Body of pancreas (tissue), 4 donors: ENCODE measurements at regions not wholly inside any gene's neighbourhood (a gene's known extent, or its start where the extent isn't known, plus 50 kb on each side); places are given as distances from the start of the nearest gene placed in this dataset.

Experiments
- ATAC-seq: fragments of 150-250 bp; one replicate; pipeline ENCODE4 v1.9.1; 2016
- DNase-seq, 4 donors: peaks; one replicate each; pipeline ENCODE4 v3.0.0-alpha.2; 2019
- H3K27ac ChIP-seq, 4 donors: fragments of 200-600 bp; sonication (generic); 1 replicate in 3 of 4; 2 replicates in 1 of 4; pipeline versions ENCODE4 v1.5.1 to v1.6.1; 2016 to 2019; ENCODE audit warnings: mild to moderate bottlenecking in 1 of 4, mixed read lengths in 1 of 4, moderate library complexity in 1 of 4
- H3K27me3 ChIP-seq, 2 donors: fragments of 200-600 bp; sonication (generic); one replicate each; pipeline ENCODE4 v1.6.0; 2016; ENCODE audit warnings: mild to moderate bottlenecking in 1 of 2
- H3K36me3 ChIP-seq, 2 donors: fragments of 200-600 bp; sonication (generic); replicated peaks in 1 of 2; 2 replicates each; pipeline ENCODE4 v1.5.1; 2016; ENCODE audit warnings: low read depth in 2 of 2; ENCODE audit not compliant: insufficient read depth in 1 of 2
- H3K4me1 ChIP-seq: fragments of 200-600 bp; sonication (generic); one replicate; pipeline ENCODE4 v1.6.0; 2016
- H3K4me3 ChIP-seq, 2 donors: fragments of 200-600 bp; sonication (generic); 1 replicate in 1 of 2; 2 replicates in 1 of 2; pipeline ENCODE4 v1.5.1; 2016 to 2019
- H3K9me3 ChIP-seq, 3 donors: fragments of 200-600 bp; sonication (generic); 1 replicate in 2 of 3; 2 replicates in 1 of 3; pipeline ENCODE4 v1.5.1; 2016
- CTCF ChIP-seq, 7 experiments: fragments of 450-650 bp in 4 of 7; fragments of 200-600 bp in 3 of 7; sonication (generic) in 3 of 7; IDR thresholded peaks; one replicate each; pipeline ENCODE4 v1.5.1; 2016 to 2019; ENCODE audit warnings: antibody characterized with exemption in 7 of 7
- POLR2A ChIP-seq, 3 donors: fragments of 450-650 bp; IDR thresholded peaks; one replicate each; pipeline ENCODE4 v1.6.1; 2016; ENCODE audit warnings: antibody characterized with exemption in 3 of 3, mild to moderate bottlenecking in 2 of 3
- WGBS, 2 donors: methylation state at CpG; one replicate each; pipeline ENCODE4 v1.1.5; 2017; 5-methylcytosine and 5-hydroxymethylcytosine counted together
- intact Hi-C: fragments of 100-400 bp; cut with DNase I; formaldehyde crosslinking; loops from one replicate; pipeline ENCODE4 v1.15.1; 2023

GRCh38 chr9:90140131-90140818 is 502.3 kb downstream of the DIRAS2 start:
- Histone ChIP-seq H3K27ac (no peak overlapping the region), H3K4me3 (no peak overlapping the region), H3K4me1 (peaks cover 7% of the 10 kb centered on the region), H3K36me3 (no peaks in the 10 kb centered on the region), H3K27me3 (no peaks in the 10 kb centered on the region), H3K9me3 (no peaks in the 10 kb centered on the region)
- intact Hi-C loops, result loop anchor here (5.0 kb wide), 1 partner anchor 732 kb away; no protein-coding TSS in a partner anchor
- ATAC-seq, result no peak
- TF ChIP-seq CTCF (IDR thresholded peaks at IDR 0.05) (no peak), POLR2A (IDR thresholded peaks at IDR 0.05) (no peak)
- no peak for DNase-seq
- 64 to 72% methylated on average over 7 of the region's 7 CpGs for WGBS, 2 donors

GRCh38 chr9:90141723-90142122 is 500.9 kb downstream of the DIRAS2 start:
- H3K4me1 ChIP-seq, result peaks cover 7% of the 10 kb centered on the region
- intact Hi-C loops, result loop anchor here (5.0 kb wide), 1 partner anchor 731 kb away; no protein-coding TSS in a partner anchor
- no peaks in the 10 kb centered on the region for H3K36me3 ChIP-seq
- no peaks in the 10 kb centered on the region for H3K9me3 ChIP-seq
- no peak for ATAC-seq
- H3K27me3 ChIP-seq, result no peaks in the 10 kb centered on the region
- no peak overlapping the region for H3K4me3 ChIP-seq
- no peak overlapping the region for H3K27ac ChIP-seq
- DNase-seq, result no peak
- WGBS, 2 donors, result 20 to 26% methylated on average over 5 of the region's 5 CpGs
- TF ChIP-seq CTCF (IDR thresholded peaks at IDR 0.05) (peak in 6 of 7 experiments; percentile 20 to 79 (median 64)), POLR2A (IDR thresholded peaks at IDR 0.05) (no peak)

- Histone ChIP-seq H3K36me3 (no peaks in the 10 kb centered on the region), H3K9me3 (no peaks in the 10 kb centered on the region), H3K27ac (no peak overlapping the region), H3K4me3 (no peak overlapping the region), H3K4me1 (peaks cover 7% of the 10 kb centered on the region), H3K27me3 (no peaks in the 10 kb centered on the region)
- intact Hi-C loops, result loop anchor here (5.0 kb wide), 1 partner anchor 730 kb away; no protein-coding TSS in a partner anchor
- WGBS, 2 donors, result 6% methylated on average over 5 of the region's 5 CpGs
- ATAC-seq, result no peak
- peak; percentile 30 to 72 (median 61) for TF ChIP-seq CTCF (IDR thresholded peaks at IDR 0.05)
- no peak for TF ChIP-seq POLR2A (IDR thresholded peaks at IDR 0.05)
- DNase-seq, result peak; percentile 65 to 81 (median 77)
Observed at GRCh38 chr9:90142580-90142979, 500.0 kb downstream of the DIRAS2 start.

GRCh38 chr9:90147426-90147825 is 495.2 kb downstream of the DIRAS2 start:
- no peak for DNase-seq
- no peak for TF ChIP-seq POLR2A (IDR thresholded peaks at IDR 0.05)
- TF ChIP-seq CTCF (IDR thresholded peaks at IDR 0.05), result no peak
- 51 to 79% methylated on average over 3 of the region's 3 CpGs for WGBS, 2 donors
- no peaks in the 10 kb centered on the region for H3K27me3 ChIP-seq
- H3K4me3 ChIP-seq, result no peak overlapping the region
- intact Hi-C loops, result no loop called here
- no peaks in the 10 kb centered on the region for H3K36me3 ChIP-seq
- peaks cover 5% of the 10 kb centered on the region for H3K4me1 ChIP-seq
- no peak overlapping the region for H3K27ac ChIP-seq
- no peak for ATAC-seq
- no peaks in the 10 kb centered on the region for H3K9me3 ChIP-seq

- ATAC-seq, result no peak
- no peak for DNase-seq
- WGBS, 2 donors, result 34 to 48% methylated on average over 2 of the region's 2 CpGs
- TF ChIP-seq POLR2A (IDR thresholded peaks at IDR 0.05), result no peak
- no peak for TF ChIP-seq CTCF (IDR thresholded peaks at IDR 0.05)
- no peaks in the 10 kb centered on the region for H3K27me3 ChIP-seq
- no peak overlapping the region for H3K27ac ChIP-seq
- intact Hi-C loops, result no loop called here
- H3K36me3 ChIP-seq, result no peaks in the 10 kb centered on the region
- no peak overlapping the region for H3K4me3 ChIP-seq
- no peaks in the 10 kb centered on the region for H3K9me3 ChIP-seq
- no peaks in the 10 kb centered on the region for H3K4me1 ChIP-seq
Observed at GRCh38 chr9:90156318-90156717, 486.3 kb downstream of the DIRAS2 start.
